ENCODE measurements at regions not wholly inside any gene's neighbourhood (a gene's known extent, or its start where the extent isn't known, plus 50 kb on each side); places are given as distances from the start of the nearest gene placed in this dataset.

GRCh38 chr1:198838022-198838342 lies 199.1 kb downstream of the PTPRC start:
- TF ChIP-seq FOXP2 (optimal IDR thresholded peaks at IDR 0.05; ENCODE audit: borderline replicate concordance, extremely low read depth, extremely low read length, insufficient read depth): no peak
- TF ChIP-seq POLR2AphosphoS5 (IDR thresholded peaks at IDR 0.05; ENCODE audit: low read depth, low read length): no peak
- no peak for TF ChIP-seq TAF1 (IDR thresholded peaks at IDR 0.05; ENCODE audit: borderline replicate concordance, insufficient read depth, low read length)
- no peak for TF ChIP-seq SIN3A (IDR thresholded peaks at IDR 0.05; ENCODE audit: borderline replicate concordance, insufficient read depth, low read length)
- TF ChIP-seq REST (IDR thresholded peaks at IDR 0.05; ENCODE audit: insufficient read depth in 1 of 2, low read depth in 2 of 2, low read length in 2 of 2): no peak

GRCh38 chr1:198841477-198841876 lies 202.6 kb downstream of the PTPRC start:
- TF ChIP-seq REST (IDR thresholded peaks at IDR 0.05; ENCODE audit: insufficient read depth in 1 of 2, low read depth in 2 of 2, low read length in 2 of 2) (no peak), POLR2AphosphoS5 (IDR thresholded peaks at IDR 0.05; ENCODE audit: low read depth, low read length) (no peak), SIN3A (IDR thresholded peaks at IDR 0.05; ENCODE audit: borderline replicate concordance, insufficient read depth, low read length) (no peak)

GRCh38 chr1:198842686-198843085 lies 203.8 kb downstream of the PTPRC start:
- TF ChIP-seq TAF1 (IDR thresholded peaks at IDR 0.05; ENCODE audit: borderline replicate concordance, insufficient read depth, low read length) (no peak), POLR2AphosphoS5 (IDR thresholded peaks at IDR 0.05; ENCODE audit: low read depth, low read length) (no peak), SIN3A (IDR thresholded peaks at IDR 0.05; ENCODE audit: borderline replicate concordance, insufficient read depth, low read length) (no peak), REST (IDR thresholded peaks at IDR 0.05; ENCODE audit: insufficient read depth in 1 of 2, low read depth in 2 of 2, low read length in 2 of 2) (no peak), FOXP2 (optimal IDR thresholded peaks at IDR 0.05; ENCODE audit: borderline replicate concordance, extremely low read depth, extremely low read length, insufficient read depth) (no peak)

GRCh38 chr1:198845271-198845670 lies 206.4 kb downstream of the PTPRC start:
- TF ChIP-seq SIN3A (IDR thresholded peaks at IDR 0.05; ENCODE audit: borderline replicate concordance, insufficient read depth, low read length) (no peak), TAF1 (IDR thresholded peaks at IDR 0.05; ENCODE audit: borderline replicate concordance, insufficient read depth, low read length) (no peak), POLR2AphosphoS5 (IDR thresholded peaks at IDR 0.05; ENCODE audit: low read depth, low read length) (no peak), FOXP2 (optimal IDR thresholded peaks at IDR 0.05; ENCODE audit: borderline replicate concordance, extremely low read depth, extremely low read length, insufficient read depth) (no peak), REST (IDR thresholded peaks at IDR 0.05; ENCODE audit: insufficient read depth in 1 of 2, low read depth in 2 of 2, low read length in 2 of 2) (no peak)

GRCh38 chr1:198845851-198846250 lies 207.0 kb downstream of the PTPRC start:
- TF ChIP-seq FOXP2 (optimal IDR thresholded peaks at IDR 0.05; ENCODE audit: borderline replicate concordance, extremely low read depth, extremely low read length, insufficient read depth) (no peak), SIN3A (IDR thresholded peaks at IDR 0.05; ENCODE audit: borderline replicate concordance, insufficient read depth, low read length) (no peak), REST (IDR thresholded peaks at IDR 0.05; ENCODE audit: insufficient read depth in 1 of 2, low read depth in 2 of 2, low read length in 2 of 2) (no peak), POLR2AphosphoS5 (IDR thresholded peaks at IDR 0.05; ENCODE audit: low read depth, low read length) (no peak), TAF1 (IDR thresholded peaks at IDR 0.05; ENCODE audit: borderline replicate concordance, insufficient read depth, low read length) (no peak)

Measured in PFSK-1 (cell line).